HG03442 (cell line): ENCODE measurements at regions not wholly inside any gene's neighbourhood (a gene's known extent, or its start where the extent isn't known, plus 50 kb on each side); places are given as distances from the start of the nearest gene placed in this dataset.

ENCODE experiments used
- ATAC-seq: cut with Tn5 transposase; IDR thresholded peaks from one replicate; pipeline ENCODE4 v1.9.1; 2021; ENCODE audit warnings: mild to moderate bottlenecking, moderate library complexity; ENCODE audit not compliant: unreplicated experiment

DNA sequence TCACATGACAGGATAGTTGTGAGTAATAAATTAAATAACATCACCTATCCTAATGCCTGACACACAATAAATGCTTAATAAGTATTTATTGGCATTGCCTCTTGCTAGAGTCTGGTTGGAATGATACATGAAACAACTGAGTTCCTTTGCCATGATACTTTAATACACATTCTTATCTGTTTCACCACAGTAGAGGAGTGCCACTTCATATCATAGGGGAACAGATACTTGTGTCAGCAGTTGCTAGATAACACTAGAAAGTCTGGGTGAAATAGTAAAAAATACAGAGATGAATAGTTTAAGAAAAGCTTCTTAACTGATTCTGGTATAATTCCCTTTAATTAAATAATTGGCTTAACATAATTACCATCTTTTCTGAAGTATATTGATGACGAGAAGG is 380.0 kb upstream of the GOLIM4 start:
- no peak for ATAC-seq

DNA sequence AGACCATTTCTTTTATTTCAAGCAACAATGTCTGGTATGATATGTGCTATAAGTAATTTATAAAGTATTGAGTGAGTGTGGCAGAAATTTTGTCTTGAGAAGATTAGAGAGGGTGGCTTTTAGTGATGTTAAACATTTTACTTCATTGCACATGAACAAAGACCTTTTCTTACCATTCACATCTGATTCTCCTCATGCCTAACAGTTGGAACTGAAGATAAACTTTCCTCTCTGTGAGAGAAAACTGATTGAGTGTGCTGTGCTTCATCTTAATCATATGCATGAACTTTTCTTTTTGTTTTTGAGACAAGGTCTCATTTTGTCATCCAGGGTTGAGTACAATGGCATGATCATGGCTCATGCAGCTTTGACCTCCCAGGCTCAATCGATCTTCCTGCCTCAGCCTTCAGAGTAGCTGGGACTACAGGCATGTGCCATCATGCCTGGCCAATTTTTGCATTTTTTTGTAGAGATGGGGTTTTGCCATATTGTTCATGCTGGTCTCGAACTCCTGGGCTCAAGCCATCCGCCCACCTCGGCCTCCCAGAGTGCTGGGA is 377.7 kb upstream of the GOLIM4 start:
- ATAC-seq: no peak

DNA sequence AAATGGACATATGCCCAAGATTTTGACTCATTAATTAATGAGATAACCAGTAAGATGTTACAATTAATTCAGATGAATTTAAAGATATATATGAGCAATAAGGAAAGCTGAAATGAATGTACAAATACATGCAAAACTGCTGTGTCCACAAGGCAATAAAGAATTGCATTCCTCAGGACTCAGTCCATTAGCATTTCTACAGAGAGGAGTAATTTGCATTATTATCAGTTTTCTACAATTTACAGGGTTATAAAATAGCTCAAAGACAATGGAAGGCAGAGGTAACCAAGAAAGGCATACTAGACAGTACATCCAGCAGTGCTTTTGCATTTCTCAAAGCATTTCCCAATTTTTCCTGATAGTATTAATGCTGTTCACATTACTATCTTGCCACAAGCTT is 377.1 kb upstream of the GOLIM4 start:
- ATAC-seq: no peak

DNA sequence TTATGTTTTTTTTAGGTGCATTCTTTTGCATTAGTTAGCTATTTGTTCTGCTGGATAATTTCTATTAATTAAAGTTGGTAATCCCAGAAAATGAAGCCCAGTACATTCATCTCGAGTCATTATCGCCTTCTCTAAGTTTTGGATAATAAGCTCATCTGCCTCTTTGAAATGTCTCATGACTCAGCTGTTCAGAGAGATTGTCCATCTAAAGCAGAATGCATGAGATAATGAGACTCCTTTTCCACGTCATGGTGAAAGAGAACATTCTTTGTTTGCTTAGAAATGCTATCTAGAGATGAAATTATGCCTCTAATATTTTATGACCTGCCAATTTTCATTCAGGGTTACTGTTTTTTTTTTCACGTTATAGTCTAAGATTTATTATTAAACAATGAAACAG is 374.7 kb upstream of the GOLIM4 start:
- no peak for ATAC-seq

DNA sequence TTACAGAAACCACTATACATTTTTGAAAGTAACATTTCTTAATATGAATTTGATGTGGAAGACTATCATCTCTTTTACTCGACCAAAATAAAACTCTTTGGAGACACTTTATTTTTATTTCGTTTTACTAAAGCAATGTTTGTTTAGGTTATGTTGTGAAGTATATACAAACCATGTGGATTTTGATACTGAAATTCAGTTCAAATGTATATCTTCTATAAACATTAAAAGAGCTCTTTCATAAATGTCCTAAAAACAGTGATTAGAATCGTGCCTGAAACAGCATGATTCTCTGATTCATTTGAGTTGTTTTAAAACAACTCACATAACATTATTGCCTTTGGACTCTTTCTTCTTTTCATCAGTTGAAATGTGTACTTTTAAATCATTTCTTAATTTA is 373.7 kb upstream of the GOLIM4 start:
- no peak for ATAC-seq

DNA sequence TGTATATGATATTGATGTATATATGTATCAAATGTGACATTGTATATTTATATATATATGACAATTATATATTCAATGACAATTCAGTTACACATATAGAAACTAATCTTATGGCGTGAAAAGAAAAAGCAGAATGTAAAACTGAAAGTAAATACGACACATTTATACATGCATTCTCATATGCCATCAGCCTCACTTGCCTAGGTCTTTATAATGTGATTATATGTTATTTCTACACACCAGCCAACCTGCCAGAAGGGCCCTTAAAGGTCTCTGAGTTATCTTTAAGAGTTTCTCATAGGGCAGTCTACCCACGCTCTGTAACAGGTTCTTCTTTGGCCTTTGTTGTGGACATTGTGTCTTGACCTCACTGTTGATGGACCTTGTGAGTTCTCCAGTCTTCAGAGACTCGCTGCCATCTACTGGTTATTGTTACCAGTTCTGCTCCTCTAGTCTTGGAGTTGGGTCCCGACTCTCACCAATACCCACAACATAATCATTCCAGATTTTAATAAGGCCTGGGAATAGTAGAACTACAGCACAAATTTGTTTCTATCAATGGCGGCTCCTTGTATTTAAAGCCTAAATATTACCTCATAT is 371.5 kb upstream of the GOLIM4 start:
- peak; percentile 84 for ATAC-seq

DNA sequence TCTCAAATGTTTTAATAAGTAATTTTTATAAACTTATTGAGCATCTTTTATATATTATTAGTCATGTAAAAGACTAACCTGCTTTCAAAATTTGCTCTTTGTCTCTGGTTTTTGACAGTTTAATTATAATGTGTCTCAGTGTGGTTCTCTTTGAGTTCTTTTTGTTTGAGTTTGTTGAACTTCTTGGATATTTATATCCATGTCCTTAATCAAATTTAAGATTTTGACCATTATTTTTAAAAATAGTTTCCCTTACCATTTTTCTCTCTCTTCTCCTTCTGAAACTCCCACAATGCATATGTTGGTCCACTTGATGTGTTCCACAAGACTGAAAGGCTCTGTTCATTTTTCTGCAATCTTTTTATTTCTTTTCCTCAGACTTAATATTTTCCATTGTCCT is 366.1 kb upstream of the GOLIM4 start:
- no peak for ATAC-seq

DNA sequence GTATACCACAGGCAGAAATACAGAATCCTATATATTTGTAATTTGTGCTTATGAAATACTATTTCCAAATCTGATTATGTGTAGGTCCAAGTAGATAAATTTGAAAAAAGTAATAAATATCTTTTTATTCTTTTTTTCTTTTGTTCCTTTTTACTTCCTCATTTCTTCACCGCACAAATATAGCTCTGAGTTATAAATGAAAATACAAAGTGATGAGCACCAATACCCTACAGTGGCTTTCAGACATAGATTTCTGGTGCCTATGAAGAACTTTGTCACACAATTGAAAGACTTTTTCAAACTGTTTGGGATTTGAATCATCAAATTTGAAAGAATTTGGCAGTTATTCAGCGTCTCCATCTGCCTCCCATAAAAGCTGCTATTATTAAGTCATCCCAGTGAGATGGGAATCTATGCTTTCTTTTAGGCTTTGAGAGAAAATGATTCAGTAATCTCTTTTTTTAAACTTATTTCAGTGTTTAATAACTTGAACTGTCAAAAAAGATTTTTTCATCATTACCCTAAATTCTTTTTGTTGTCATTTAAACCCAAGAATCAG is 363.6 kb upstream of the GOLIM4 start:
- no peak for ATAC-seq

DNA sequence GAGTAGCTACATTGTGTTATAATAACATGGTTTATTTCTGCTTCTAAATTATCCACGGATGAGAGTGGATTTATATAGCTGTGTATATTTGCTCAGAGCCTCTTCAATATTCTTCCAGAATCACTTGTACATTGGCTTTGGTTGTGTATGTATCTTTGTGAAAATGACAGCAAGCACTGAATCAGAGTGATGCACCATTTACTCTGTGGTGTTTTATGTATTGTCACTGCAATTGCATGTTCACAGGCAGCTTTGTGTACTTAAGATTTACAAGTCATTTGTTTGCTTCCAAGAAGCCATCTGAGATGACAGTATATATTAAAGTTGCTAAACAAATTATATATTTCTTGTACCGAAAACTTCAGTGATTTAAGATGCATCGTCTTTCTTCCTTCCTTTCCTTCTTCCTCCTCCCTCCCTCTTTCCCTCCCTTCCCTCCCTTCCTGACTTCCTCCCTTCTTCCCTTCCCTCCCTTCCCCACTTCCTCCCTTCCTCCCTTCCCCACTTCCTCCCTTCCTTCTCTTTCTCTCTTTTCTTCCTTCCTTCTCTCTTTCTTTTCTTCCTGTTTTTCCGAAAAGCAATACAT is 362.3 kb upstream of the GOLIM4 start:
- ATAC-seq: no peak

DNA sequence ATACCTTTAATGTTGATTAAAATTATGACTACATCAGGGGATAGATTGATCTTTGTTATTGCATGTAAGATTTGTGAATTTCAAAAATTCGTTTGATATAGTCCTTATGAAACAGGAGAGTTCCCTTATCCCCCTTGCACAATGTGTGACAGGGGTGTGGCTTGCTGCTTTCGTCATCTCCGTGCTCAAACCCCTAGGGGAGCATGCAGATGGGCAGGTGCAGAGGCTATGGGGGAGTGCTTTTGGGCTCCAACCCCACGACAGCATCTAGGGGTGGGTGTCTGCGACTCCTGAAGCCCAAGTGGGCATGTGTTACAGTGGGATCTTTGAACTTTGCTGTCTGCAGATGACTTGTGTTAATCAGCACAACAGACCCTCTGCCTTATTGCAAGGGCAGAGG is 360.1 kb upstream of the GOLIM4 start:
- no peak for ATAC-seq

DNA sequence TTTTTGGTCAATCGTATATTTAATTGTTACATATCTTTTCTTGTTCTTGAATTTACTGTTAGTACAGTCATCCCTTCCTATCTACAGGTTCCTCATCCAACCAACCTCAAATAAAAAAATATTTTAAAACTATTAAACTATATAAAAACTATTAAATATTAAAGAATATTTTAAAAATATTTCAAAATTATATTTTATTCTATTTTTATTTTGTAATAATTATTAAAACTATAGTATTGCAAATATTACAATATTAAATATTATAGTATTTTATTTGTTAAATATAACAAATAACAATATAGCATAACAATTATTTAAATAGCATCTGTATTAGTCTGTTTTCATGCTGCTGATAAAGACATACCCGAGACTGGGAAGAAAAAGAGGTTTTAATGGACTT is 357.9 kb upstream of the GOLIM4 start:
- ATAC-seq: no peak

DNA sequence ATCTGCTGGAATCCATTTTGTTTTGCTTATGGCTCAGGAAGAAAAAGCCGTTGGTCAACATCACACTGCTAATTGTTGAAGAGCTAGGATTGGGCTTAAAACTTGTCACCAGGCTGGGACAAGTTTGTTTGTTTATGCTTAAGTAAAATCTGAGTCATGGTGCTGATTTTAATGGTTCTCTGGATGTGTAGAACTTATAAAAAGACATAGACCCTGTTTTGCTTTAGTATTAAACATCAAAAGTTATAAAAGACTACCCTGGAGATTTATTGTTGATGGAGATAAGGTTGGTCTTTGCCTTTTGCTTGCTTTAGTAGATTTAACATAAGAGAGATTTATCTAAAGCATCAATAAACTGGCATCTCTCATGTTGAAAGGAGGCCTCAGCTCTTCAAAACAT is 348.2 kb upstream of the GOLIM4 start:
- ATAC-seq: no peak

DNA sequence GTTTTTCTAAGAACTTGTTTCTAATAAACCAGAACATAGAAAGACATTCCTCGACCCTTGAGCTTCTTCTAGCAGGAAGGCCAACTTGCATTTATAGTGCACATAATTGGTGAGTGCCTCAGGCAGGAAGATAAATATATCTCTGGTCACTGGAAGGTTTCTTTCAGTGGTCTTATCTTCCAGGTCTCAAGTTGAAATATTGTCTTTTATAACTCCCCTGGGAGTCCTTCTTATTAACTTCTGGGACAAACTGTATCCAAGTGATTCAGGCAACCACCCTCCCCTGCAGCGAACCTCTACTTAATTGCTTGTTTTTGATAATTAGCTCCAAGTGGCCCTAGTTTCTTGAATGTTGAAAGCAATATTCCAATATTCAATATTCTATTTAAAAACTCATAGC is 346.8 kb upstream of the GOLIM4 start:
- no peak for ATAC-seq

DNA sequence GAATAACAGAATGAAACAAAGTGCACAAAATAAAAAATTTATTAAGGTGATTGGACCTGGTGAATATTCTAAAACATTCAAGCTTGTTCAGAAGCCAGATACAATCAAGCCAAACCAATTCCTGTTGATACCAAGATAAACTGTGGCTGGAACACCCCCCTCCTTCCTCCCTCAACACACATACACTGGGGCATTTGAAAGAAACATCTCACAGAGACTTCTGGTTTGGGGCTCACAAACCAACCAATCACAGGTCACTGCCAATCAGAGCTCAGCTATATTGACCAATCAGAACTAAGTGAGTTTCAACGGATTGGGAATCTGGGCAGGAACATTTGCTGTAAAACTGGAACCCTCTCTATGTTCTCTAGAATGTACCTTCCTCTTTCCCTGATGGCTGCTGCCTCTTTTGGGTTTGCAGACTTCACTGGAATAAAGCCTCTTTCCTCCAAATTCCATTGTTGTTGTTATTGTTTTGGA is 340.6 kb upstream of the GOLIM4 start:
- no peak for ATAC-seq

DNA sequence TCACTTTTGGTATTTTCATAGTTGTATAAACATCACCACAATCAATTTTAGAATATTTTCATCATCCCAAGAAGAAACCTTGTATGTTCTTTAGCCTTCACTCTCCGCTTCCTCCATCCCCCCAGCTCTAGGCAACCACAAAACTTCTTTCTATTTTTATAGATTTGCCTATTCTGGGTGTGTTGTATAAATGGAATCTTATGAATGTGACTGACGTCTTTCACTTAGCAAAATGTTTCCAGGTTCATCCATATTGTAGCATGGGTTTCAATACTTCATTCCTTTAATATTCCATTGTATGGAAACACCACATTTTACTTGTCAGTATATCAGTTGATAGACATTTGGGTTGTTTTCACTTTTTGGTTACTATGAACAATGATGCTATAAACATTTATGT is 335.8 kb upstream of the GOLIM4 start:
- ATAC-seq: no peak

DNA sequence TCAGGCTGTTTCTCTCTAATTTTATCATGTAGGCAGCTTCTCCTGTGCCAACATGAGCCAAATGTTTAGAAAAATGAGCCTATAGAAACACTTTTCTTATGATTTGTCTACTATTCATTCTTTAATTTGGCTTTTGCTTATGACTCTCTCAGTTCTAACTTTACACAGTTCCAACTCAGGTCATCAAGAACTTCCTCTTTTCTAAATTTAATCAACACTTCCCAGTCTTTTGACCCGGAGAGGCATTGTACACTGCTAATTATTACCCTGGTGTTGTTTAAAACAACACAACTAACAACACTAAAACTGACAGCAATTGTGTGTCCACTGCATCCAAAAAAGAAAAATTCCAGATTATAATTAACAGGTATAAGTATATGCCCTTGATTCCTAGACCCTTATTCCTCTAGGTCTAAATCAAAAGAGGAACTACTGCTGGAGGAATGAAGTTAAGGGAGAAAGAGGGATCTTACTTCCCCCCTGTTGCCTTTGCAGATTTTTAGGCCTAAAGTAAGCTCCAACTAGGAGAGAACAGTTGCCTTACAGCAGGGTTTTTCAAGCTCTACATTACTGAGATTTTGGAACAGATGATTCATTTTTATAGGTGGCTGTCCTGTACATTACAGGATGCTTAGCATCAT is 332.2 kb upstream of the GOLIM4 start:
- ATAC-seq: no peak

DNA sequence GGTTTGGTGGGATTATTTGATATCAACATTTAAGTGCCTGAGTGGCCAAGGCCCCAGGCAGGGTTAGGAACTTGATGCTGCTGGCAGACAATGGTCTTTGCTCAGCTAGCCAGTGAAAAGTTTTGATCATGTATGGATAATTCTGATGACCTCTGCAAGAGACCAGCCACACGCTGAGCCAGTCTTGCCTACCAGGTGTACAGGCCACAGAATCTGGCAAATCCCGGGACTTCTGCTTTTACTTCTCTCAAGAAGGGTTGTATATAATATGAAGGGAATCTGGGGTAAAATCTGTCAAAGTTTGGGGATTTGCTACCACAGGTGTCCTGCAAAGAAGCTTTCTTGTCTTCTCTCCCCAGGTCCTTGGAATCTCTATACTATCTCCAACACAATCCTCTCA is 331.4 kb upstream of the GOLIM4 start:
- ATAC-seq: no peak

DNA sequence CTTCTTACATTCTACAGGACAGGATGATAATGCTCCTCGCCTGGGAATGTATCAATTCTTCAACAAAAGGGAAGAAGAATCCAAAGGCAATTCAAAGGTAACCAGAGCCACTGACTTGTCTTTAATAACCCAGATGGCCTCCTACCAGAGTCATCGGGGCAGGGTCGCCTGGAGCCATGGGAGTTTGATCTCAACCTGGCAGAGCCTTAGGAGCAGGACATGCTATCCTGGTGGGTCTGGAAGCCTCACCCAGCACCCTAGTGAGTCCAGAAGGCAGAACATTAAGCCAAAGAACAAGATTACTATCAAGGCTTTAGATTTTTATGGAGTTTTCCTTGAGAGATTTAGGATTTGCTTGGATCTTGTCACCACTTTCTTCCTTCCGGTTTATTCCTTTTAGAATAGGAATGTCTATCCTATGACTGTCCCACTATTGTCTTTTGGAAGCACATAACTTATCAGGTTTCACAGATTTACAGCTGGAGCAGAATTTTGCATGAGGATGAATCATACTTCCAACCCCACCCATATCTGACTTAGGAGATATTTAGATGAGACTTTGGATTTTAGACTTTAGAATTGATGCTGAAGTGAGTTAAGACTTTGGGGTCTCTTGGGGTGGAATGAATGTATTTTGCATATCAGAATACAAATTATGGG is 330.3 kb upstream of the GOLIM4 start:
- no peak for ATAC-seq

DNA sequence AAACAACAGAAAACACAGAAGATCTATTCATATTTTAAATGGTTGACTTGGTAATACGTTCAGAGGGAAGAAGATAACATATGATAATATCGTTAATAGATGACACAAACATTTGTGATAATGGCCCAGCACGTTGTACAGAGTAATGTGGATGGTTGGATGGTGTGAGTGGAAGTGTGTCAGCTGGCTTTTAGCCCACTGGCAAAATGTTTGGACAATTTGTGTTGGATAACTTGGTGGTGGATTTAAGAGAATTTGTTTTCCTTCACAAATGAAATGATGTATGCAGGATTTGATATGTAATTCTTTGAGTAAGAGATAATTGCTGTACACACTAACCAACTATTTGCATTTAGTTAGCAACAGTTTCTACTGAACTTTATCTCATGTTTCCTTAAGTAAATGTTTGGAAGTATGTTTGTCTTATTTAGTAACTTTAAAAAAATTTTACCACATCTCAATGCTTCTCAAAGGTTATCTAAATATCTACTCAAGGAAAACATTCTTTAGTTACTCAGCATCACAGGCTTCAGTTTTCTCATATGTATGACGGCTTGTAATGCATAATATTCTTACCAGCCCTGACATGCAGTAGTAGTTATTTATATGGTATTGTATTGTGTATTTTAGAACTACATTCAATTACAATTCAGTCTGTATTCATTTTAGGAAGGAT is 328.5 kb upstream of the GOLIM4 start:
- ATAC-seq: no peak

DNA sequence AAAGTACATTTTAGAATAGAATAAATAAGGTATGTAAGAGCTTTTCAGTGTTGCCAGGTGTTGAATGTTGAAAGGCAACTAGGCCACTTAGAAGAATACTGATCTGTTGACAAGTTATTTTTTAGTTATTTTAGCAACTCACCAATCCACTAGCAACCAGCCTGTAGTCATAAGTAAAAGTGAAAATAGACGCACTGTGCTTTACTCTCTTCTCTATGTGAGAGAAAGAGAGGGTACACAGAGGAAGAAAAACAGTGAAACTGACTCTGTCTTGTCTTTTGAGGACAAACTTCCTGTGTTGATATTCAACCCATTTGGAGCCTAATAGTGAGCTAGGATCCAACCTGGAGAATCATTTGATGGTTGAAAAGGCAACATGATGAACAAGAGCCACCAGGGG is 327.1 kb upstream of the GOLIM4 start:
- no peak for ATAC-seq

DNA sequence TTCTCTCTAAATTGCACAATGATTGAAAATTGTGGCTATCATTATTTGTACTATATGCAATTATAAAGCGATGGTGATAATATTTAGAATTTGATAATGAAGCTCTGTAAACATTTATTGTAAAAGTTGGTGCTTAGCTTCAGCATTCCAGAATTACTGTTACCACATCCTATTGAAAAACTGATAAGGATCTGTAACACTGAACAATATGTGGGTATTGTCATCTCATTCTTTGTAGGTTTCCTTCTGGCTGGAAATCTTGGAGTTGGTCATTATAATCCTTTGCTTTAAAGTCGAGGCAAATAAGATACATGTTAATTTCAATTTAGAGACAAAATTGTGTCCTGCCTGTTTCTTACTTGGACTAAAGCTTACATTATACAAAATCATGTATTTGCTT is 323.4 kb upstream of the GOLIM4 start:
- ATAC-seq: no peak
